ENCODE measurements at regions not wholly inside any gene's neighbourhood (a gene's known extent, or its start where the extent isn't known, plus 50 kb on each side); places are given as distances from the start of the nearest gene placed in this dataset.

GRCh38 chr19:34841780-34842179 lies 68.8 kb upstream of the ZNF599 start:
- POLR2A ChIA-PET (ENCODE audit: unreplicated experiment), result no interaction called here
- no peak for TF ChIP-seq EZH2 (IDR thresholded peaks at IDR 0.05; ENCODE audit: low read length, unreplicated experiment)
- TF ChIP-seq EZH2phosphoT487 (IDR thresholded peaks at IDR 0.05; ENCODE audit: borderline replicate concordance, low read length), result no peak
- TF ChIP-seq CTCF (conservative IDR thresholded peaks at IDR 0.05; ENCODE audit: low read depth, low read length), result no peak
- BruUV-seq (replicated peaks), result no TSS peak

GRCh38 chr19:34838753-34839431 lies 65.9 kb upstream of the ZNF599 start:
- TF ChIP-seq EZH2 (IDR thresholded peaks at IDR 0.05; ENCODE audit: low read length, unreplicated experiment) (no peak), CTCF (conservative IDR thresholded peaks at IDR 0.05; ENCODE audit: low read depth, low read length) (no peak), EZH2phosphoT487 (IDR thresholded peaks at IDR 0.05; ENCODE audit: borderline replicate concordance, low read length) (no peak)
- no peaks in the 10 kb centered on the region for H4K20me1 ChIP-seq (ENCODE audit: low read length)
- no peak overlapping the region for H3K9ac ChIP-seq (ENCODE audit: low read length)
- no peak for ATAC-seq
- no peaks in the 10 kb centered on the region for H3K79me2 ChIP-seq (ENCODE audit: low read length)
- H3K4me3 ChIP-seq (ENCODE audit: low read length), result no peak overlapping the region
- BruUV-seq (replicated peaks), result no TSS peak
- no peak overlapping the region for H3K4me2 ChIP-seq (ENCODE audit: low read length)
- CTCF ChIA-PET, result no interaction called here
- no peaks in the 10 kb centered on the region for H3K36me3 ChIP-seq (ENCODE audit: low read depth, low read length)
- intact Hi-C loops (cut with micrococcal nuclease), result no loop called here
- H3F3A ChIP-seq (ENCODE audit: low read length, unreplicated experiment), result no peaks in the 10 kb centered on the region
- DNase-seq, result no peak
- no peak overlapping the region for H2AFZ ChIP-seq (ENCODE audit: low read length)
- no peaks in the 10 kb centered on the region for H3K9me3 ChIP-seq (ENCODE audit: low read length)
- H3K27me3 ChIP-seq (ENCODE audit: low read length), result no peaks in the 10 kb centered on the region; the same call in 1 of the 2 replicates
- no peaks in the 10 kb centered on the region for H3K9me2 ChIP-seq (replicated peaks; ENCODE audit: low read length)
- H3K27ac ChIP-seq (ENCODE audit: low read length), result no peak overlapping the region
- peaks cover 4% of the 10 kb centered on the region; the same call in 1 of the 2 replicates for H3K4me1 ChIP-seq (ENCODE audit: insufficient read depth, low read length)
- POLR2A ChIA-PET (ENCODE audit: unreplicated experiment), result no interaction called here

More at GRCh38 chr19:34841780-34842179, 68.8 kb upstream of the ZNF599 start:
- intact Hi-C loops (cut with micrococcal nuclease), result no loop called here
- H3K9me3 ChIP-seq (ENCODE audit: low read length), result no peaks in the 10 kb centered on the region
- no peak overlapping the region for H3K27ac ChIP-seq (ENCODE audit: low read length)
- CTCF ChIA-PET, result no interaction called here
- H4K20me1 ChIP-seq (ENCODE audit: low read length), result no peaks in the 10 kb centered on the region
- H3K9ac ChIP-seq (ENCODE audit: low read length), result no peak overlapping the region
- no peaks in the 10 kb centered on the region for H3K27me3 ChIP-seq (ENCODE audit: low read length)
- DNase-seq, result no peak
- ATAC-seq, result no peak
- no peaks in the 10 kb centered on the region for H3F3A ChIP-seq (ENCODE audit: low read length, unreplicated experiment)
- H3K4me3 ChIP-seq (ENCODE audit: low read length), result no peak overlapping the region
- no peaks in the 10 kb centered on the region for H3K79me2 ChIP-seq (ENCODE audit: low read length)
- H3K9me2 ChIP-seq (replicated peaks; ENCODE audit: low read length), result no peaks in the 10 kb centered on the region
- no peaks in the 10 kb centered on the region for H3K36me3 ChIP-seq (ENCODE audit: low read depth, low read length)
- no peak overlapping the region for H2AFZ ChIP-seq (ENCODE audit: low read length)
- peaks cover 4% of the 10 kb centered on the region; the same call in 1 of the 2 replicates for H3K4me1 ChIP-seq (ENCODE audit: insufficient read depth, low read length)
- no peak overlapping the region for H3K4me2 ChIP-seq (ENCODE audit: low read length)

- no peaks in the 10 kb centered on the region for H3K9me2 ChIP-seq (replicated peaks; ENCODE audit: low read length)
- ChIA-PET CTCF (interaction anchor here (0.7 kb wide), 1 partner anchor 303 kb away, joined by 3 read pairs; no protein-coding TSS in a partner anchor), POLR2A (ENCODE audit: unreplicated experiment) (no interaction called here)
- no peak overlapping the region for H3K4me3 ChIP-seq (ENCODE audit: low read length)
- no peaks in the 10 kb centered on the region for H3K9me3 ChIP-seq (ENCODE audit: low read length)
- intact Hi-C loops (cut with micrococcal nuclease), result no loop called here
- peaks cover 4% of the 10 kb centered on the region; the same call in 1 of the 2 replicates for H3K4me1 ChIP-seq (ENCODE audit: insufficient read depth, low read length)
- H2AFZ ChIP-seq (ENCODE audit: low read length), result no peak overlapping the region
- no peak overlapping the region for H3K4me2 ChIP-seq (ENCODE audit: low read length)
- no peak overlapping the region for H3K9ac ChIP-seq (ENCODE audit: low read length)
- no peak overlapping the region for H3K27ac ChIP-seq (ENCODE audit: low read length)
- ATAC-seq, result 0 out of 2 replicates have a peak, but pooled peaks have one; percentile 22
- no peaks in the 10 kb centered on the region for H4K20me1 ChIP-seq (ENCODE audit: low read length)
- no peaks in the 10 kb centered on the region; the same call in 1 of the 2 replicates for H3K27me3 ChIP-seq (ENCODE audit: low read length)
- no peaks in the 10 kb centered on the region for H3K36me3 ChIP-seq (ENCODE audit: low read depth, low read length)
- peak; percentile 12 for DNase-seq
- no peaks in the 10 kb centered on the region for H3F3A ChIP-seq (ENCODE audit: low read length, unreplicated experiment)
- no peaks in the 10 kb centered on the region for H3K79me2 ChIP-seq (ENCODE audit: low read length)
- TF ChIP-seq CTCF (conservative IDR thresholded peaks at IDR 0.05; ENCODE audit: low read depth, low read length) (peak; percentile 32; the same call in 1 of the 2 replicates), EZH2 (IDR thresholded peaks at IDR 0.05; ENCODE audit: low read length, unreplicated experiment) (no peak)
- BruUV-seq (replicated peaks), result no TSS peak
Observed at GRCh38 chr19:34838248-34838647, 65.2 kb upstream of the ZNF599 start.
